HepG2 (cell line): ENCODE measurements at regions not wholly inside any gene's neighbourhood (a gene's known extent, or its start where the extent isn't known, plus 50 kb on each side); places are given as distances from the start of the nearest gene placed in this dataset.

Source experiments
- JUND ChIP-seq: sonication (generic); formaldehyde crosslinking; IDR thresholded peaks from 2 replicates; pipeline ENCODE4 v1.8.0; 2022; ENCODE audit warnings: mild to moderate bottlenecking, missing genetic modification reagents
- ZNF382 ChIP-seq: sonication (generic); formaldehyde crosslinking; IDR thresholded peaks from 2 replicates; pipeline ENCODE4 v1.5.0; 2020; ENCODE audit warnings: missing genetic modification reagents, mild to moderate bottlenecking, borderline replicate concordance
- ZNF883 ChIP-seq: sonication (generic); formaldehyde crosslinking; IDR thresholded peaks from 2 replicates; pipeline ENCODE4 v1.5.1; 2020; ENCODE audit warnings: mild to moderate bottlenecking, missing genetic modification reagents; ENCODE audit errors: not compliant biosample characterization
- TF ChIP-seq, protein P1 (sequence below): IDR thresholded peaks from 2 replicates; pipeline ENCODE4 v1.6.1; 2018; ENCODE audit warnings: missing genetic modification reagents

- TF ChIP-seq, protein P1, sequence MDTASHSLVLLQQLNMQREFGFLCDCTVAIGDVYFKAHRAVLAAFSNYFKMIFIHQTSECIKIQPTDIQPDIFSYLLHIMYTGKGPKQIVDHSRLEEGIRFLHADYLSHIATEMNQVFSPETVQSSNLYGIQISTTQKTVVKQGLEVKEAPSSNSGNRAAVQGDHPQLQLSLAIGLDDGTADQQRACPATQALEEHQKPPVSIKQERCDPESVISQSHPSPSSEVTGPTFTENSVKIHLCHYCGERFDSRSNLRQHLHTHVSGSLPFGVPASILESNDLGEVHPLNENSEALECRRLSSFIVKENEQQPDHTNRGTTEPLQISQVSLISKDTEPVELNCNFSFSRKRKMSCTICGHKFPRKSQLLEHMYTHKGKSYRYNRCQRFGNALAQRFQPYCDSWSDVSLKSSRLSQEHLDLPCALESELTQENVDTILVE (CRISPR knock-in tag), result no peak
- TF ChIP-seq JUND (CRISPR knock-in tag), result no peak
- no peak for TF ChIP-seq ZNF883 (CRISPR knock-in tag)
- no peak for TF ChIP-seq ZNF382
Measured at GRCh38 chr7:115533785-115534184, 496.8 kb downstream of the TFEC start.
